Activated T-cell treated with anti-CD3 and anti-CD28 coated beads, Interleukin-2, amount 50 U/mL, for 1 hour (primary cell): ENCODE measurements at regions not wholly inside any gene's neighbourhood (a gene's known extent, or its start where the extent isn't known, plus 50 kb on each side); places are given as distances from the start of the nearest gene placed in this dataset.

Experiments used
- DNase-seq: peaks from one replicate; pipeline ENCODE4 v3.0.0-alpha.2; 2020

- DNase-seq, result no peak
Measured at GRCh38 chr15:62591842-62592838, 427.1 kb upstream of the C2CD4B start.

- no peak for DNase-seq
Measured at GRCh38 chr15:62592920-62593319, 427.8 kb upstream of the C2CD4B start.

- no peak for DNase-seq
Measured at GRCh38 chr15:62593681-62594399, 428.8 kb upstream of the C2CD4B start.

GRCh38 chr15:62598217-62598616 is 433.1 kb upstream of the C2CD4B start:
- DNase-seq, result no peak

- DNase-seq, result no peak
Measured at GRCh38 chr15:62599791-62600777, 435.0 kb upstream of the C2CD4B start.

GRCh38 chr15:62601777-62602545 is 436.9 kb upstream of the C2CD4B start:
- DNase-seq, result no peak

- no peak for DNase-seq
Measured at GRCh38 chr15:62603742-62604141, 438.7 kb upstream of the C2CD4B start.

GRCh38 chr15:62605282-62605681 is 437.3 kb upstream of the TPM1 start:
- no peak for DNase-seq

- DNase-seq, result no peak
Measured at GRCh38 chr15:62606376-62607113, 436.0 kb upstream of the TPM1 start.

GRCh38 chr15:62607114-62607462 is 435.5 kb upstream of the TPM1 start:
- no peak for DNase-seq

- DNase-seq, result no peak
Measured at GRCh38 chr15:62607643-62608042, 434.9 kb upstream of the TPM1 start.

GRCh38 chr15:62608369-62608768 is 434.2 kb upstream of the TPM1 start:
- DNase-seq, result no peak

- DNase-seq, result no peak
Measured at GRCh38 chr15:62610265-62610869, 432.2 kb upstream of the TPM1 start.

GRCh38 chr15:62611002-62611401 is 431.5 kb upstream of the TPM1 start:
- no peak for DNase-seq

- DNase-seq, result no peak
Measured at GRCh38 chr15:62612183-62612733, 430.3 kb upstream of the TPM1 start.

GRCh38 chr15:62612771-62613170 is 429.8 kb upstream of the TPM1 start:
- no peak for DNase-seq

- no peak for DNase-seq
Measured at GRCh38 chr15:62616746-62617145, 425.8 kb upstream of the TPM1 start.

GRCh38 chr15:62617741-62618140 is 424.8 kb upstream of the TPM1 start:
- no peak for DNase-seq

GRCh38 chr15:62618432-62618831 is 424.1 kb upstream of the TPM1 start:
- DNase-seq, result no peak

GRCh38 chr15:62618846-62619504 is 423.6 kb upstream of the TPM1 start:
- DNase-seq, result no peak
